ENCODE measurements at regions not wholly inside any gene's neighbourhood (a gene's known extent, or its start where the extent isn't known, plus 50 kb on each side); places are given as distances from the start of the nearest gene placed in this dataset.

GRCh38 chr10:36425131-36425797 is 700.1 kb upstream of the ANKRD30A start:
- Histone ChIP-seq H3K9me3 (replicated peaks; ENCODE audit: control insufficient read depth, insufficient read depth, low read length) (no peaks in the 10 kb centered on the region), H3K27me3 (ENCODE audit: control insufficient read depth in 2 of 2, insufficient read depth in 2 of 2, low read length in 2 of 2) (no peaks in the 10 kb centered on the region), H3K27ac (ENCODE audit: insufficient read depth, low read depth, low read length) (no peak overlapping the region), H3K4me2 (ENCODE audit: insufficient read depth, low read length) (no peak overlapping the region), H3K79me2 (ENCODE audit: control insufficient read depth, insufficient read depth, low read length) (no peaks in the 10 kb centered on the region), H3K9me1 (replicated peaks; ENCODE audit: control insufficient read depth, extremely low read depth, insufficient read depth, low read length) (no peaks in the 10 kb centered on the region), H3K9ac (replicated peaks; ENCODE audit: extremely low read depth, insufficient read depth, low read length) (no peak overlapping the region), H3K36me3 (ENCODE audit: control insufficient read depth in 2 of 2, extremely low read depth in 1 of 2, insufficient read depth in 2 of 2, low read length in 2 of 2) (no peaks in the 10 kb centered on the region), H3K4me1 (ENCODE audit: control insufficient read depth, extremely low read depth, insufficient read depth, low read length) (no peaks in the 10 kb centered on the region), H2AFZ (ENCODE audit: low read depth, low read length) (no peak overlapping the region), H3K4me3 (replicated peaks in 1 of 3; ENCODE audit: insufficient read depth in 1 of 3, low read depth in 1 of 3, low read length in 3 of 3) (no peak overlapping the region), H4K20me1 (replicated peaks; ENCODE audit: control insufficient read depth, extremely low read depth, insufficient read depth, low read length) (no peaks in the 10 kb centered on the region)
- TF ChIP-seq EZH2 (IDR thresholded peaks at IDR 0.05; ENCODE audit: borderline replicate concordance, low read depth, low read length, severe bottlenecking) (no peak), MYC (IDR thresholded peaks at IDR 0.05; ENCODE audit: low read depth, low read length) (no peak), MAX (IDR thresholded peaks at IDR 0.05; ENCODE audit: insufficient read depth, insufficient read length) (no peak), POLR2AphosphoS5 (IDR thresholded peaks at IDR 0.05; ENCODE audit: insufficient read depth, low read depth, low read length) (no peak), JUN (IDR thresholded peaks at IDR 0.05; ENCODE audit: borderline replicate concordance, insufficient read depth, insufficient read length, low read depth) (no peak), POLR2A (IDR thresholded peaks at IDR 0.05; ENCODE audit: low read depth, low read length) (no peak), GATA2 (IDR thresholded peaks at IDR 0.05; ENCODE audit: insufficient read depth, insufficient read length, low read depth, low read length) (no peak), FOS (IDR thresholded peaks at IDR 0.05; ENCODE audit: borderline replicate concordance, insufficient read depth, low read length) (no peak), CTCF (IDR thresholded peaks at IDR 0.05; ENCODE audit: extremely low read depth in 1 of 2, insufficient read depth in 1 of 2, low read depth in 1 of 2, low read length in 2 of 2) (no peak)
- DNase-seq (ENCODE audit: low read depth, low spot score): no peak
- ChIA-PET CTCF (interaction anchor here (0.5 to 1.0 kb wide), 2 partner anchors 29 to 547 kb away, joined by 3 read pairs; no protein-coding TSS in a partner anchor), POLR2A (no interaction called here)
- dilution Hi-C loops (cut with MboI; ENCODE audit: extremely low pct_ligation_motif_present, low sequenced_read_pairs) (no loop called here), intact Hi-C loops (cut with micrococcal nuclease) (no loop called here)
- FAIRE-seq: no peak
- BruUV-seq (replicated peaks): no TSS peak

All from endothelial cell of umbilical vein (primary cell).